ENCODE measurements at regions not wholly inside any gene's neighbourhood (a gene's known extent, or its start where the extent isn't known, plus 50 kb on each side); places are given as distances from the start of the nearest gene placed in this dataset.

GRCh38 chr10:130898381-130898780, 413.1 kb downstream of the TCERG1L start:
- no peaks in the 10 kb centered on the region for H3K36me3 Mint-ChIP-seq
- peaks cover 0 to 2% (median 0%) of the 10 kb centered on the region in 3 donors for H3K9me3 Mint-ChIP-seq
- no peak overlapping the region for H3K27ac Mint-ChIP-seq
- no peak overlapping the region for H3K4me3 Mint-ChIP-seq
- peaks cover 0 to 2% (median 0%) of the 10 kb centered on the region in 3 donors for H3K4me1 Mint-ChIP-seq
- H3K27me3 Mint-ChIP-seq = no peaks in the 10 kb centered on the region

- peaks cover 0 to 2% (median 0%) of the 10 kb centered on the region in 3 donors for H3K4me1 Mint-ChIP-seq
- H3K9me3 Mint-ChIP-seq = peaks cover 0 to 2% (median 0%) of the 10 kb centered on the region in 3 donors
- no peaks in the 10 kb centered on the region for H3K27me3 Mint-ChIP-seq
- no peak overlapping the region for H3K4me3 Mint-ChIP-seq
- H3K27ac Mint-ChIP-seq = no peak overlapping the region
- no peaks in the 10 kb centered on the region for H3K36me3 Mint-ChIP-seq
These were observed 411.7 kb downstream of the TCERG1L start for GRCh38 chr10:130899856-130900255.

DNA sequence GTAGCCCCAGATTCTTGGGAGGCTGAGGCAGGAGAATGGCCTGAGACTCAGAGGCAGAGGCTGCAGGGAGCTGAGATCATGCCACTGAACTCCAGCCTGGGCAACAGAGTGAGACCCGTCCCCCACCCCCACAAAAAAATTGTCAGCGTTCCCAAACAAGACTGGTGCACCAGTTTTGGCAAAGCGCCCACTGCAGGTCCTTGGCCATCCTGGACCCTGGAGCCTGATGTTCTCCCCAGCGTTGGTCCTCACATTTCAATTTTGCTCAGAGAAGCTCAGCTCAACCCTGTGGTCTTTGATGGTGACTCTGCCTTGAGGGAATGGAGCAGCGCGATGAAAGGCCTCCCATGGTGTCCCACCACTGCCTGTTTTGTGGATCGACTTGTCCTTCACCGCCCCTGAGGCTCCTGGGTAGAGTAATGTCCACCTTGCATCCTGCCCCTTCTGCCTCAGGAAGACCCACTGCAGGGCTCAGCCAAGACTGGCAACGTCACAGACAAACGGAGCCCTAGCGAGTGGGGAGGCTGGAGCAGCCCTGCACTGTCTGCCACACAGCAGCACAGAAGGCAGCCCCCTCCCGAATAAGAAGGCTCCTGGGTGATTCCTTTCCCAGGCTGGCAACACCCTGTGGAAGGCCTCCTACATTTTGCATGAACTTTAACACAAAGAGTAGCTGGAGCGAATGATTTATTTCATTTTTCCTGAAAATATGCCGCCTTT, 410.9 kb downstream of the TCERG1L start:
- H3K4me3 Mint-ChIP-seq = no peak overlapping the region
- H3K27me3 Mint-ChIP-seq = no peaks in the 10 kb centered on the region
- peaks cover 0 to under 1% (median 0%) of the 10 kb centered on the region in 3 donors for H3K4me1 Mint-ChIP-seq
- H3K9me3 Mint-ChIP-seq = peaks cover 0 to 2% (median 1%) of the 10 kb centered on the region in 3 donors
- H3K36me3 Mint-ChIP-seq = no peaks in the 10 kb centered on the region
- no peak overlapping the region for H3K27ac Mint-ChIP-seq

GRCh38 chr10:130901311-130902165, 410.0 kb downstream of the TCERG1L start:
- H3K36me3 Mint-ChIP-seq = no peaks in the 10 kb centered on the region

GRCh38 chr10:130902471-130902870, 409.1 kb downstream of the TCERG1L start:
- Mint-ChIP-seq H3K4me3 (no peak overlapping the region), H3K27me3 (no peaks in the 10 kb centered on the region), H3K9me3 (peaks cover 0 to 2% (median 1%) of the 10 kb centered on the region in 3 donors), H3K27ac (no peak overlapping the region), H3K36me3 (no peaks in the 10 kb centered on the region), H3K4me1 (no peaks in the 10 kb centered on the region)

More at GRCh38 chr10:130901311-130902165, 410.0 kb downstream of the TCERG1L start:
- no peak overlapping the region for H3K27ac Mint-ChIP-seq
- H3K4me3 Mint-ChIP-seq = no peak overlapping the region
- peaks cover 0 to 2% (median 1%) of the 10 kb centered on the region in 3 donors for H3K9me3 Mint-ChIP-seq
- H3K4me1 Mint-ChIP-seq = no peaks in the 10 kb centered on the region
- no peaks in the 10 kb centered on the region for H3K27me3 Mint-ChIP-seq

DNA sequence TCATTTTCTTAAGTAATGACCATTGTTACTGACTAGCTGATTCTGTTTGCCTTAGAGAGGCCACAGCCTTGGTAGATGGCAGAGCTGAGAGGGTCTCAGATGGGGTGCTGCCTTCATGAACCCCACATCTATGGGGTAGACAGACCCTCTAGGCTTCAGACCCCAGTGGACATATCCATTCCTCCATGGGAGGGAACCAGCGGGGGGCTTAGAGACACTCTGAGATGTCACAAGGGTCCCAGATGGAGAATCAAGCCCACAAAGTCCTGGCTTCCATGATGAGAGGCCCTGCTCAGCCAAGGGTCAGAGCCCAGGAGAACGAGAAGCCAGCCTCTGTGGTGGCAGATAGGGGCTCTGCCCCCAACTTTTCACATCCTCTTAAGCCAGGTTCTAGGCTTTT, 408.6 kb downstream of the TCERG1L start:
- no peaks in the 10 kb centered on the region for H3K27me3 Mint-ChIP-seq
- no peaks in the 10 kb centered on the region for H3K36me3 Mint-ChIP-seq
- H3K4me3 Mint-ChIP-seq = no peak overlapping the region
- no peaks in the 10 kb centered on the region for H3K4me1 Mint-ChIP-seq
- H3K27ac Mint-ChIP-seq = no peak overlapping the region
- peaks cover 1 to 2% (median 2%) of the 10 kb centered on the region in 3 donors for H3K9me3 Mint-ChIP-seq

- Mint-ChIP-seq H3K4me1 (no peaks in the 10 kb centered on the region), H3K4me3 (no peak overlapping the region), H3K9me3 (peaks cover 1 to 2% (median 2%) of the 10 kb centered on the region in 3 donors), H3K27me3 (no peaks in the 10 kb centered on the region), H3K36me3 (no peaks in the 10 kb centered on the region), H3K27ac (no peak overlapping the region)
These were observed 406.8 kb downstream of the TCERG1L start for GRCh38 chr10:130904676-130905075.

DNA sequence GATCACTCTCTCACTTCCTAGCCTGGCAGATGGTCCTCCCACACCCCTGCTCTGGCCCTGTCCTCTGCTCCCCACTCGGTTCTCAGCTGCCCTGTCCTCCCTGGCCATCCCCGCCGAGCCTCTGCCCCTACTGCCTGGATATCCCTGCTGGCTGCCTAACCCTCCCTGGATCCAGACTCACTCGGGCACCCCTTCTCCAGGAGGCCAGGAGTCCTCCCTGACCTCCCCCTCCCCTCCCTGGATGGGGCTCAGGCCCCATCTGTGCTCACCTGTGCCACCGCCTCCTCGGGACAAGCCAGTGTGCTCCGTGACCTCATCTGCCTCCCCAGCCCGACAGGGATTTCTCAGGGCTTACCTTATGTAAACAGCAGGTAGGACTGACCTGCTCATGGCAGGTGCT, 406.1 kb downstream of the TCERG1L start:
- no peaks in the 10 kb centered on the region for H3K27me3 Mint-ChIP-seq
- H3K36me3 Mint-ChIP-seq = no peaks in the 10 kb centered on the region
- H3K9me3 Mint-ChIP-seq = peaks cover 1 to 5% (median 2%) of the 10 kb centered on the region in 3 donors
- H3K4me1 Mint-ChIP-seq = no peaks in the 10 kb centered on the region
- H3K4me3 Mint-ChIP-seq = no peak overlapping the region
- H3K27ac Mint-ChIP-seq = no peak overlapping the region

- no peak overlapping the region for H3K27ac Mint-ChIP-seq
- H3K36me3 Mint-ChIP-seq = no peaks in the 10 kb centered on the region
- no peaks in the 10 kb centered on the region for H3K27me3 Mint-ChIP-seq
- H3K4me1 Mint-ChIP-seq = no peaks in the 10 kb centered on the region
- no peak overlapping the region for H3K4me3 Mint-ChIP-seq
- peaks cover 1 to 5% (median 2%) of the 10 kb centered on the region in 3 donors for H3K9me3 Mint-ChIP-seq
These were observed 405.6 kb downstream of the TCERG1L start for GRCh38 chr10:130905921-130906320.

DNA sequence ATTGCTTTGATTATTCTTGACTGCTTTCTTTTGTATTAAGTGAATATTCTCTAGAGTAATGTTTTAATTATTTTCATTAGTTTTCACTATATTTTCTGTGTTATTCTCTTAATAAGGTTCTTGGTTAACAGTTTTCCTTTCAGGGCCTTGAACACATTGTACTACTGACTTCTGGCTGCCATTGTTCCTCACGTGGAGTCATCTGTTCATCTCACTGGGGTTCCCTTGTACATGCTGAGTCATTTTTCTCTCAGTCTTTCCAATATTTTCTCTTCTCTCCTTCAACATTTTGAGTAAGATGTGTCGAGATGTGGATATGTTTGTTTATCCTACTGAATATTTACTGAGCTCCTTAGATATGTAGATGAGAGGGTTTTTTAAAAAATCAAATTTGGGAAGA, 400.7 kb downstream of the TCERG1L start:
- no peaks in the 10 kb centered on the region for H3K27me3 Mint-ChIP-seq

DNA sequence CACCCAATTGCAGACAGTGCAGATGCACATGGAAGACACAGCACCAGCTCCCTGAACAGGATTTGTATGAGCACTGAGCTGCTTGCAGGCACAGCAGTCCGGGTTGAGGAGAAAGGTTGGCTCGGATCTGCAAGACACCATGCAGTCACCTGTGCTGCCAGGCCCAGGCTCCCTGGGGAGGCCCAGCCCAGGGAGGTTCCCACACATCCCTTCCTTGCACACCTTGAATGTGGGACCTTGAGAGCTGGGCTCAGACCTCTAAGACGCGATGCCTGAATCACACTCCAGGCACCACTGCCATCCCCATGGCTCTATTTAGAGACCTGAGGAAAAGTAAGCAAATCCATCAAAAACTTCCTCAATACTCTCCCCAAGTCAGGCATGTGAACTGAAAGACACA, 397.7 kb downstream of the TCERG1L start:
- no peaks in the 10 kb centered on the region for H3K27me3 Mint-ChIP-seq
- H3K9me3 Mint-ChIP-seq = peaks cover 3 to 6% (median 5%) of the 10 kb centered on the region in 3 donors
- no peak overlapping the region for H3K27ac Mint-ChIP-seq
- no peak overlapping the region for H3K4me3 Mint-ChIP-seq
- peaks cover 2% of the 10 kb centered on the region for H3K36me3 Mint-ChIP-seq
- no peaks in the 10 kb centered on the region for H3K4me1 Mint-ChIP-seq

More for the DNA sequence above, 400.7 kb downstream of the TCERG1L start:
- Mint-ChIP-seq H3K4me1 (no peaks in the 10 kb centered on the region), H3K36me3 (peaks cover 2% of the 10 kb centered on the region), H3K9me3 (peaks cover 3 to 8% (median 6%) of the 10 kb centered on the region in 3 donors), H3K27ac (no peak overlapping the region), H3K4me3 (no peak overlapping the region)

DNA sequence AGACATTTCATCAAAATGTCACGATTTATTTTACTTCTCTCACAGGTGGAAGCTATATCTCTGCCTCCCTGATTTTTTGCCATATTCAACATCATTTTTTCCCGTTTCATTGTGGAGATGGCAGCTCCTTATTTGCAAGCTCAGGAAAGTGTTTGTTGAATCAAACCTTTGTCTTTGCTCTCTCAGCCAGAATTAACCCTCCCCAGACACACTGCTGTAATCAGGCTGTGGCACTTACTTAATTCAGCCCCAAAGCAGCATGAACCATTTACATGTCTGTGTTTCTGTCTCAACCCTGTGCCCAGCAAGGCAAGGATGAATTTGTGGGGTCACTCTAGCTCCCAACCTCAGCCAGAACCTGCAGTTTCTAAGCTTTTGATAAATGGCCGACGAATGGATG, 397.2 kb downstream of the TCERG1L start:
- Mint-ChIP-seq H3K27me3 (no peaks in the 10 kb centered on the region), H3K4me1 (no peaks in the 10 kb centered on the region), H3K4me3 (no peak overlapping the region), H3K27ac (no peak overlapping the region), H3K36me3 (peaks cover 2% of the 10 kb centered on the region), H3K9me3 (peaks cover 3 to 6% (median 5%) of the 10 kb centered on the region in 3 donors)

GRCh38 chr10:130915065-130915464, 396.5 kb downstream of the TCERG1L start:
- no peaks in the 10 kb centered on the region for H3K27me3 Mint-ChIP-seq
- H3K4me1 Mint-ChIP-seq = no peaks in the 10 kb centered on the region
- peak overlapping the region in 1 of 4 donors; percentile 58 for H3K4me3 Mint-ChIP-seq
- peaks cover 2% of the 10 kb centered on the region for H3K36me3 Mint-ChIP-seq
- H3K27ac Mint-ChIP-seq = no peak overlapping the region
- peaks cover 3 to 6% (median 5%) of the 10 kb centered on the region in 3 donors for H3K9me3 Mint-ChIP-seq

- Mint-ChIP-seq H3K4me3 (no peak overlapping the region), H3K36me3 (no peaks in the 10 kb centered on the region), H3K4me1 (no peaks in the 10 kb centered on the region), H3K9me3 (no peaks in the 10 kb centered on the region), H3K27ac (no peak overlapping the region), H3K27me3 (no peaks in the 10 kb centered on the region)
These were observed 390.1 kb downstream of the TCERG1L start for GRCh38 chr10:130921461-130921860.

GRCh38 chr10:130921911-130922440, 389.5 kb downstream of the TCERG1L start:
- no peaks in the 10 kb centered on the region for H3K36me3 Mint-ChIP-seq
- H3K9me3 Mint-ChIP-seq = no peaks in the 10 kb centered on the region
- no peaks in the 10 kb centered on the region for H3K4me1 Mint-ChIP-seq
- H3K27ac Mint-ChIP-seq = no peak overlapping the region
- H3K4me3 Mint-ChIP-seq = no peak overlapping the region
- no peaks in the 10 kb centered on the region for H3K27me3 Mint-ChIP-seq
